Effector memory CD8-positive, alpha-beta T cell (primary cell): ENCODE measurements at regions not wholly inside any gene's neighbourhood (a gene's known extent, or its start where the extent isn't known, plus 50 kb on each side); places are given as distances from the start of the nearest gene placed in this dataset.

ENCODE experiments used
- ATAC-seq: fragments of 150-1000 bp; cut with Tn5 transposase; replicated peaks from 2 replicates; pipeline ENCODE4 v1.10.0; 2021; ENCODE audit warnings: mild to moderate bottlenecking, moderate library complexity
- DNase-seq, 3 experiments: peaks; one replicate each; pipeline ENCODE4 v3.0.0; 2021
- H3K27ac Mint-ChIP-seq, 2 donors: one replicate each; pipeline ENCODE4 v1.8.0; 2022; ENCODE audit warnings: mild to moderate bottlenecking in 2 of 2, mixed read lengths in 2 of 2, moderate library complexity in 2 of 2
- H3K27me3 Mint-ChIP-seq, 2 donors: one replicate each; pipeline ENCODE4 v1.8.0; 2022; ENCODE audit warnings: mixed read lengths in 2 of 2
- H3K36me3 Mint-ChIP-seq: one replicate; pipeline ENCODE4 v1.8.0; 2022; ENCODE audit warnings: mild to moderate bottlenecking, moderate library complexity, mixed read lengths; ENCODE audit not compliant: insufficient read depth
- H3K4me1 Mint-ChIP-seq, 2 donors: one replicate each; pipeline ENCODE4 v1.8.0; 2022; ENCODE audit warnings: low read depth in 2 of 2, mixed read lengths in 2 of 2
- H3K4me3 Mint-ChIP-seq, 2 donors: one replicate each; pipeline ENCODE4 v1.8.0; 2022; ENCODE audit warnings: mild to moderate bottlenecking in 2 of 2, mixed read lengths in 2 of 2, moderate library complexity in 2 of 2
- H3K9me3 Mint-ChIP-seq, 2 donors: one replicate each; pipeline ENCODE4 v1.8.0; 2022; ENCODE audit warnings: mixed read lengths in 2 of 2

GRCh38 chr3:104101736-104102135 lies 1265.0 kb upstream of the ALCAM start:
- Mint-ChIP-seq H3K27ac (no peak overlapping the region), H3K9me3 (peaks cover 0 to 7% of the 10 kb centered on the region in 2 donors), H3K27me3 (no peaks in the 10 kb centered on the region), H3K36me3 (no peaks in the 10 kb centered on the region), H3K4me1 (no peaks in the 10 kb centered on the region), H3K4me3 (no peak overlapping the region)
- DNase-seq (no peak), ATAC-seq (no peak)

GRCh38 chr3:104102386-104102785 lies 1264.3 kb upstream of the ALCAM start:
- Mint-ChIP-seq H3K4me1 (no peaks in the 10 kb centered on the region), H3K27me3 (no peaks in the 10 kb centered on the region), H3K4me3 (no peak overlapping the region), H3K27ac (no peak overlapping the region), H3K9me3 (peaks cover 0 to 7% of the 10 kb centered on the region in 2 donors), H3K36me3 (no peaks in the 10 kb centered on the region)
- ATAC-seq (no peak), DNase-seq (no peak)

GRCh38 chr3:104106276-104106675 lies 1260.4 kb upstream of the ALCAM start:
- ATAC-seq = no peak

GRCh38 chr3:104108522-104108921 lies 1258.2 kb upstream of the ALCAM start:
- H3K27me3 Mint-ChIP-seq = no peaks in the 10 kb centered on the region
- H3K27ac Mint-ChIP-seq = no peak overlapping the region
- no peaks in the 10 kb centered on the region for H3K4me1 Mint-ChIP-seq
- ATAC-seq (no peak), DNase-seq (no peak)
- H3K4me3 Mint-ChIP-seq = no peak overlapping the region
- H3K9me3 Mint-ChIP-seq = peaks cover 0 to 7% of the 10 kb centered on the region in 2 donors
- no peaks in the 10 kb centered on the region for H3K36me3 Mint-ChIP-seq

More at GRCh38 chr3:104106276-104106675, 1260.4 kb upstream of the ALCAM start:
- Mint-ChIP-seq H3K9me3 (no peaks in the 10 kb centered on the region), H3K36me3 (no peaks in the 10 kb centered on the region), H3K4me1 (no peaks in the 10 kb centered on the region), H3K4me3 (no peak overlapping the region), H3K27ac (no peak overlapping the region), H3K27me3 (no peaks in the 10 kb centered on the region)
- no peak for DNase-seq

GRCh38 chr3:104126463-104126862 lies 1240.2 kb upstream of the ALCAM start:
- H3K27ac Mint-ChIP-seq = no peak overlapping the region
- H3K9me3 Mint-ChIP-seq = peaks cover 1 to 8% of the 10 kb centered on the region in 2 donors
- no peak for ATAC-seq

GRCh38 chr3:104126864-104127553 lies 1239.7 kb upstream of the ALCAM start:
- Mint-ChIP-seq H3K4me3 (no peak overlapping the region), H3K27me3 (no peaks in the 10 kb centered on the region), H3K27ac (no peak overlapping the region), H3K9me3 (peaks cover 1 to 8% of the 10 kb centered on the region in 2 donors), H3K36me3 (no peaks in the 10 kb centered on the region), H3K4me1 (no peaks in the 10 kb centered on the region)
- DNase-seq (no peak), ATAC-seq (no peak)

More at GRCh38 chr3:104126463-104126862, 1240.2 kb upstream of the ALCAM start:
- no peak overlapping the region for H3K4me3 Mint-ChIP-seq
- no peak for DNase-seq
- H3K4me1 Mint-ChIP-seq = no peaks in the 10 kb centered on the region
- H3K27me3 Mint-ChIP-seq = no peaks in the 10 kb centered on the region
- H3K36me3 Mint-ChIP-seq = no peaks in the 10 kb centered on the region

GRCh38 chr3:104127830-104128229 lies 1238.9 kb upstream of the ALCAM start:
- ATAC-seq = no peak

GRCh38 chr3:104132566-104133403 lies 1233.9 kb upstream of the ALCAM start:
- no peak for DNase-seq
- no peaks in the 10 kb centered on the region for H3K4me1 Mint-ChIP-seq
- ATAC-seq = no peak
- peaks cover 1 to 8% of the 10 kb centered on the region in 2 donors for H3K9me3 Mint-ChIP-seq
- H3K4me3 Mint-ChIP-seq = no peak overlapping the region
- H3K36me3 Mint-ChIP-seq = no peaks in the 10 kb centered on the region
- H3K27me3 Mint-ChIP-seq = no peaks in the 10 kb centered on the region
- H3K27ac Mint-ChIP-seq = no peak overlapping the region

More at GRCh38 chr3:104127830-104128229, 1238.9 kb upstream of the ALCAM start:
- no peak for DNase-seq
- no peaks in the 10 kb centered on the region for H3K4me1 Mint-ChIP-seq
- H3K9me3 Mint-ChIP-seq = peaks cover 1 to 8% of the 10 kb centered on the region in 2 donors
- H3K27me3 Mint-ChIP-seq = no peaks in the 10 kb centered on the region
- H3K4me3 Mint-ChIP-seq = no peak overlapping the region
- no peak overlapping the region for H3K27ac Mint-ChIP-seq
- no peaks in the 10 kb centered on the region for H3K36me3 Mint-ChIP-seq

- Mint-ChIP-seq H3K4me1 (no peaks in the 10 kb centered on the region), H3K27me3 (no peaks in the 10 kb centered on the region), H3K36me3 (no peaks in the 10 kb centered on the region), H3K4me3 (no peak overlapping the region), H3K9me3 (peaks cover 0 to 8% of the 10 kb centered on the region in 2 donors), H3K27ac (no peak overlapping the region)
- ATAC-seq (no peak), DNase-seq (no peak)
These were observed 1233.1 kb upstream of the ALCAM start for GRCh38 chr3:104133630-104134029.

- H3K4me3 Mint-ChIP-seq = no peak overlapping the region
- H3K4me1 Mint-ChIP-seq = no peaks in the 10 kb centered on the region
- ATAC-seq (no peak), DNase-seq (no peak)
- H3K27me3 Mint-ChIP-seq = no peaks in the 10 kb centered on the region
- H3K9me3 Mint-ChIP-seq = no peaks in the 10 kb centered on the region
- no peak overlapping the region for H3K27ac Mint-ChIP-seq
- H3K36me3 Mint-ChIP-seq = no peaks in the 10 kb centered on the region
These were observed 1229.6 kb upstream of the ALCAM start for GRCh38 chr3:104137116-104137515.

- Mint-ChIP-seq H3K4me3 (no peak overlapping the region), H3K9me3 (peaks cover 0 to 3% of the 10 kb centered on the region in 2 donors), H3K27ac (no peak overlapping the region), H3K36me3 (no peaks in the 10 kb centered on the region), H3K4me1 (no peaks in the 10 kb centered on the region), H3K27me3 (no peaks in the 10 kb centered on the region)
- DNase-seq = no peak
- ATAC-seq = no peak
These were observed 1221.5 kb upstream of the ALCAM start for GRCh38 chr3:104145164-104145563.

GRCh38 chr3:104149154-104149553 lies 1217.6 kb upstream of the ALCAM start:
- DNase-seq (no peak), ATAC-seq (no peak)
- Mint-ChIP-seq H3K36me3 (no peaks in the 10 kb centered on the region), H3K4me1 (no peaks in the 10 kb centered on the region), H3K27me3 (no peaks in the 10 kb centered on the region), H3K9me3 (peaks cover 0 to 3% of the 10 kb centered on the region in 2 donors), H3K27ac (no peak overlapping the region), H3K4me3 (no peak overlapping the region)

GRCh38 chr3:104150724-104151123 lies 1216.0 kb upstream of the ALCAM start:
- H3K4me3 Mint-ChIP-seq = no peak overlapping the region
- H3K27ac Mint-ChIP-seq = no peak overlapping the region
- H3K27me3 Mint-ChIP-seq = no peaks in the 10 kb centered on the region
- no peak for ATAC-seq
- H3K4me1 Mint-ChIP-seq = no peaks in the 10 kb centered on the region
- H3K36me3 Mint-ChIP-seq = no peaks in the 10 kb centered on the region
- peaks cover 0 to 3% of the 10 kb centered on the region in 2 donors for H3K9me3 Mint-ChIP-seq
- no peak for DNase-seq

- H3K4me3 Mint-ChIP-seq = no peak overlapping the region
- DNase-seq (no peak), ATAC-seq (no peak)
- H3K9me3 Mint-ChIP-seq = peaks cover 5 to 6% of the 10 kb centered on the region in 2 donors
- H3K27me3 Mint-ChIP-seq = no peaks in the 10 kb centered on the region
- no peak overlapping the region for H3K27ac Mint-ChIP-seq
- no peaks in the 10 kb centered on the region for H3K4me1 Mint-ChIP-seq
- H3K36me3 Mint-ChIP-seq = peaks cover 3% of the 10 kb centered on the region
These were observed 1211.8 kb upstream of the ALCAM start for GRCh38 chr3:104154896-104155295.
